ENCODE measurements at regions not wholly inside any gene's neighbourhood (a gene's known extent, or its start where the extent isn't known, plus 50 kb on each side); places are given as distances from the start of the nearest gene placed in this dataset.

DNA sequence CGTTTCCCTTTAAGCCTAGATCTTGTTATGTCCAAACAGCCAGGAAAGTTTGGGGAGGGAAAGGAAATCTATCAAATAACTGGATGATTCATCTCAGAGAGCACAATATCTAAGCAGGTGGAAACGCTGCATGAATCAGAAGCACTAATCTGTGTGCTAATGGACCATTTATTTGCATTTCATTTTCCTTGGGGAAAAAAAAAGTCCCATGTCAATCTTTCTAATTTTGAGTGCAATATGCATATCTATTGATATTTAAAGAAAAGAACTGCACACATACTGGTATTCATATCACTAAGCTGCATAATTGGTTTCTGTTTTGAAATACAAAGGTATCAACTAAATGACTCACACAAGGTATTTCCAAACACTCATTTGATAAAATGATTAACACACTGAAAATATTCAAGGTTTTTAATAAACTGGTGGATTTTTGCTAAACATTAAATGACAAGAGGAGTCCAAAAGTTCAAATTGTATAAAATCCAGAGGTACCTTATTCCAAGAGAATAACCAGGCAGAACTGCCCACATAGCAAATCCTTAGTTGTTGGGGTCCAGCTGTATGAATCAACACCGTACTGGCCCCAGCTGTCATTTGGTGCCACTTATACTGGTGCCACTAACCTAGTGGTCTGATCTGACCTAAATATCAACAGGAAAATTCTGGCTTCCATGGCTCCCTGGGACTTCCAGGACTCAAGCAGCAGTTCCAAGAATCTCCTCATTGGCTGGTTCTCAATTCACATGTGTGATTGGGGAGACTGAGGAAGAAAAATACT is 122.2 kb upstream of the SP4 start:
- H3K4me3 ChIP-seq, result no peak overlapping the region
- peaks cover 4% of the 10 kb centered on the region for H3K4me1 ChIP-seq (ENCODE audit: low read depth)
- no peak for DNase-seq (ENCODE audit: low read depth in 1 of 2, low spot score in 1 of 2)
- H3K36me3 ChIP-seq, result no peaks in the 10 kb centered on the region
- H3K27ac ChIP-seq, result no peak overlapping the region
- TF ChIP-seq, protein P1, sequence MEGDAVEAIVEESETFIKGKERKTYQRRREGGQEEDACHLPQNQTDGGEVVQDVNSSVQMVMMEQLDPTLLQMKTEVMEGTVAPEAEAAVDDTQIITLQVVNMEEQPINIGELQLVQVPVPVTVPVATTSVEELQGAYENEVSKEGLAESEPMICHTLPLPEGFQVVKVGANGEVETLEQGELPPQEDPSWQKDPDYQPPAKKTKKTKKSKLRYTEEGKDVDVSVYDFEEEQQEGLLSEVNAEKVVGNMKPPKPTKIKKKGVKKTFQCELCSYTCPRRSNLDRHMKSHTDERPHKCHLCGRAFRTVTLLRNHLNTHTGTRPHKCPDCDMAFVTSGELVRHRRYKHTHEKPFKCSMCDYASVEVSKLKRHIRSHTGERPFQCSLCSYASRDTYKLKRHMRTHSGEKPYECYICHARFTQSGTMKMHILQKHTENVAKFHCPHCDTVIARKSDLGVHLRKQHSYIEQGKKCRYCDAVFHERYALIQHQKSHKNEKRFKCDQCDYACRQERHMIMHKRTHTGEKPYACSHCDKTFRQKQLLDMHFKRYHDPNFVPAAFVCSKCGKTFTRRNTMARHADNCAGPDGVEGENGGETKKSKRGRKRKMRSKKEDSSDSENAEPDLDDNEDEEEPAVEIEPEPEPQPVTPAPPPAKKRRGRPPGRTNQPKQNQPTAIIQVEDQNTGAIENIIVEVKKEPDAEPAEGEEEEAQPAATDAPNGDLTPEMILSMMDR (IDR thresholded peaks at IDR 0.05; ENCODE audit: low read depth, low read length), result no peak
- H3K27me3 ChIP-seq, result no peaks in the 10 kb centered on the region
- no peaks in the 10 kb centered on the region for H3K9me3 ChIP-seq (ENCODE audit: low read depth)

DNA sequence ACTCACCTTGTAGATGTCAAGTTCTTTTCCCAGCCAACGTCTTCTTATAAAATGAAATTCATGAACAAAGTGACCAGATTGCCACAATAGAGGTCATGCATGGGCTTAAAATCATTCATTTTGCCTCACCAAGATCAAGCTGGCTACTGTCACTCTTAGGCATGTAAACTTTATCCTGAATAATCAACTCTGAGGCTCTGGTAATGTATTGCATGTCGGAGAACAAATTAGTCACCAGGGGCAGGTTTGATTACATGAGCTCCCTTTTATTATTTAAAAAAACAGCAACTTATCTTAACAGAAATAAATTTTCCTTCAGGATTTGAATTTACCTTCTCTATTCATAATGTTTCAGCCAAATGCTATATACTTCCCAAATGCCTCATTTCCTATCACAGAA is 112.9 kb upstream of the SP4 start:
- Histone ChIP-seq H3K27me3 (no peaks in the 10 kb centered on the region), H3K36me3 (no peaks in the 10 kb centered on the region), H3K27ac (no peak overlapping the region), H3K4me3 (no peak overlapping the region), H3K4me1 (ENCODE audit: low read depth) (no peaks in the 10 kb centered on the region), H3K9me3 (ENCODE audit: low read depth) (no peaks in the 10 kb centered on the region)
- TF ChIP-seq, protein P1 (IDR thresholded peaks at IDR 0.05; ENCODE audit: low read depth, low read length), result no peak
- no peak for DNase-seq (ENCODE audit: low read depth in 1 of 2, low spot score in 1 of 2)

DNA sequence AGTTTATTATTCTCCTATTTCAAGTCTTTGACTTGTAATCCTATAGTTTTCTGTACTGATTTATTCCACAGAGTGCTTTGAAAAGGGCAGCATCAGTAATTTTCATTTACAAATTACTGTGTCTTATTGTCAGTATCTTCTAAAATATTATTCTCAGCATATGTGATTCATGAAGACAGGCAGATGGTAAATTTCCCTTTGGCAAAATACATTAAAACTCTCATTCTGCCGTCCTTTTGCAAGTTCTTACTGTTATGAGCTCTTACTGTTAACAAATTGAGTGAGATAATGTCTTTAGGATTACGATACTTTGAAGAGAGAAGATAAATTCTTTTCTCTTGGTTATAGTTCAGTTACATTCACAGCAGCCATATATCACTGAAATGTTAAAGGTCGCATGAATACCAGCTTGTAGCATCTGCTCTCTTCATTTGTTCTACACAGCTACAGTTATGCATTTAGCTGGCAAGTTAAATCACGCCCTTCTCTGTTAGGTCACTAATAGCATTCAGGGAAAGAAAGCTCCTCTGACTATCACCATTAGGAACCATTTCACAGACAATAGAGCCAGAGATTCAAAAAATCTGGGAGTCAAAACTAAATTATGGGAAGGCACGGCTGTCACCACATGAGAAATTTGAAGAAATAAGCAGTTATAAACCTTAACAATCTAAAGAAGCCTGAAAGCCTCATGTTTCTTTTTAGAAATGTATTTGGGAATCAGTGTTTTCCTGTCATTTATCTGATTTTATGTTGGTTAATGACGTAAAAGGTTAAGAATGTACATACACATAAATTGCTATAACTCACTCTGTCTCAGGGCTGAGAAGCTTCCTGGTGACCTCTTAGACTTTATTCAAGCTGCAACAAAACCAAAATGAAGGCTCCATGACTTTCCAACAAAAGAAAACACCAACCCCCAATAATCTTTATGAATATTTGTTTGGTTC is 109.6 kb upstream of the SP4 start:
- Histone ChIP-seq H3K4me1 (ENCODE audit: low read depth) (no peaks in the 10 kb centered on the region), H3K9me3 (ENCODE audit: low read depth) (no peaks in the 10 kb centered on the region), H3K27ac (no peak overlapping the region), H3K36me3 (no peaks in the 10 kb centered on the region), H3K27me3 (no peaks in the 10 kb centered on the region), H3K4me3 (no peak overlapping the region)
- peak in 1 of 2 donors; percentile 23 for DNase-seq (ENCODE audit: low read depth in 1 of 2, low spot score in 1 of 2)
- TF ChIP-seq, protein P1 (IDR thresholded peaks at IDR 0.05; ENCODE audit: low read depth, low read length), result no peak

DNA sequence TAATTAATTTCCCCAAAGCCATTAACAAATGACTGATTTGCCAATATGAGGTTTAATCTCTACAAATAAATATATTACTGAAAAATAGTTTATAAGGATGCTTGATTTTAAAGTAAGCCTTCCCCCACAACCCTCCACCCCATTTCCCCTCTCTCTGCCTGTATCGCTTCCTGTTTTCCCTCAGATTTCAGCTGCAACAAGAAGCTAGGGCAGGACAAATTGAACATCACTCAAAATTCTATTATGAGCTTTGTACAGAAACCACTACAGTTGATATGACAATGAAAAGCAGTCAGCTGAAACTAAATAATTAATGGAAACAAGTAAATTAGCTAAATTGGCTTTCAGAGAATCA is 109.0 kb upstream of the SP4 start:
- TF ChIP-seq, protein P1 (IDR thresholded peaks at IDR 0.05; ENCODE audit: low read depth, low read length), result no peak
- no peak for DNase-seq (ENCODE audit: low read depth in 1 of 2, low spot score in 1 of 2)
- Histone ChIP-seq H3K4me1 (ENCODE audit: low read depth) (no peaks in the 10 kb centered on the region), H3K27ac (no peak overlapping the region), H3K4me3 (no peak overlapping the region), H3K36me3 (no peaks in the 10 kb centered on the region), H3K27me3 (no peaks in the 10 kb centered on the region), H3K9me3 (ENCODE audit: low read depth) (no peaks in the 10 kb centered on the region)

DNA sequence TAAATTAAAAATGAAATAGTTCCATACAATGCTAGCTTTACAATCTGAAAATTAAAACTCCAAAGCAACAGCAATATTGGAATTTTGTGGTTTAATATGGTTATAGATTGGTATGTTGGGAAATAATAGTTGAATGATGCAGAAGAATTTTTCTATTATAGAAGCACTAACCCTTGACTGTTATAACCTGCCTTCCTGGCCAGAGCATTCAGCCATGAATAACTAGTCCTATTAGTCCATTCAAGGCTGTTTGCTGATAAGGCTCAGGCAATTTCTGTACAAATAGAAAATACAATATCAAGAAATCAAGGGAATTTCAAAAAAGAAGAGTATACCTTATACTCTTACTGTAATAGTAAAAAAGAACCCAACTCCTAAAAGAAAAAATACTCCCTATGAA is 101.6 kb upstream of the SP4 start:
- Histone ChIP-seq H3K4me1 (ENCODE audit: low read depth) (no peaks in the 10 kb centered on the region), H3K27me3 (no peaks in the 10 kb centered on the region), H3K9me3 (ENCODE audit: low read depth) (no peaks in the 10 kb centered on the region), H3K27ac (no peak overlapping the region), H3K36me3 (no peaks in the 10 kb centered on the region), H3K4me3 (no peak overlapping the region)
- TF ChIP-seq, protein P1 (IDR thresholded peaks at IDR 0.05; ENCODE audit: low read depth, low read length), result no peak
- no peak for DNase-seq (ENCODE audit: low read depth in 1 of 2, low spot score in 1 of 2)
